ENCODE measurements at regions not wholly inside any gene's neighbourhood (a gene's known extent, or its start where the extent isn't known, plus 50 kb on each side); places are given as distances from the start of the nearest gene placed in this dataset.

- DNase-seq = no peak
Observed at GRCh38 chr2:219962801-219963200, 335.4 kb downstream of the SLC4A3 start.

- no peak for DNase-seq
Observed at GRCh38 chr2:219965287-219966194, 338.1 kb downstream of the SLC4A3 start.

- no peak for DNase-seq
Observed at GRCh38 chr2:219967247-219968245, 340.1 kb downstream of the SLC4A3 start.

- no peak for DNase-seq
Observed at GRCh38 chr2:219968685-219969345, 341.4 kb downstream of the SLC4A3 start.

- DNase-seq = no peak
Observed at GRCh38 chr2:219969508-219969907, 342.1 kb downstream of the SLC4A3 start.

GRCh38 chr2:219973136-219973535, 345.7 kb downstream of the SLC4A3 start:
- no peak for DNase-seq

GRCh38 chr2:219976871-219977270, 349.4 kb downstream of the SLC4A3 start:
- no peak for DNase-seq

- DNase-seq = no peak
Observed at GRCh38 chr2:219980638-219981037, 353.2 kb downstream of the SLC4A3 start.

- no peak for DNase-seq
Observed at GRCh38 chr2:219983836-219984235, 356.4 kb downstream of the SLC4A3 start.

- no peak for DNase-seq
Observed at GRCh38 chr2:219985017-219985416, 357.6 kb downstream of the SLC4A3 start.

- DNase-seq = no peak
Observed at GRCh38 chr2:219987830-219988229, 360.4 kb downstream of the SLC4A3 start.

- no peak for DNase-seq
Observed at GRCh38 chr2:219989744-219990143, 362.3 kb downstream of the SLC4A3 start.

- DNase-seq = no peak
Observed at GRCh38 chr2:219991116-219991515, 363.7 kb downstream of the SLC4A3 start.

GRCh38 chr2:219995399-219995798, 368.0 kb downstream of the SLC4A3 start:
- no peak for DNase-seq

- DNase-seq = no peak
Observed at GRCh38 chr2:219995991-219996765, 368.7 kb downstream of the SLC4A3 start.

- DNase-seq = no peak
Observed at GRCh38 chr2:219997341-219997851, 370.0 kb downstream of the SLC4A3 start.

- no peak for DNase-seq
Observed at GRCh38 chr2:219998107-219998506, 370.7 kb downstream of the SLC4A3 start.

GRCh38 chr2:219998714-219999227, 371.3 kb downstream of the SLC4A3 start:
- no peak for DNase-seq

- DNase-seq = no peak
Observed at GRCh38 chr2:220000080-220000479, 372.6 kb downstream of the SLC4A3 start.

- DNase-seq = no peak
Observed at GRCh38 chr2:220000586-220000985, 373.2 kb downstream of the SLC4A3 start.

GRCh38 chr2:220001751-220002150, 374.3 kb downstream of the SLC4A3 start:
- no peak for DNase-seq

GRCh38 chr2:220002251-220002650, 374.8 kb downstream of the SLC4A3 start:
- DNase-seq = no peak

Data from CD4-positive, alpha-beta T cell treated with Interleukin-4 for 4 hours (primary cell).